ENCODE measurements at regions not wholly inside any gene's neighbourhood (a gene's known extent, or its start where the extent isn't known, plus 50 kb on each side); places are given as distances from the start of the nearest gene placed in this dataset.

DNA sequence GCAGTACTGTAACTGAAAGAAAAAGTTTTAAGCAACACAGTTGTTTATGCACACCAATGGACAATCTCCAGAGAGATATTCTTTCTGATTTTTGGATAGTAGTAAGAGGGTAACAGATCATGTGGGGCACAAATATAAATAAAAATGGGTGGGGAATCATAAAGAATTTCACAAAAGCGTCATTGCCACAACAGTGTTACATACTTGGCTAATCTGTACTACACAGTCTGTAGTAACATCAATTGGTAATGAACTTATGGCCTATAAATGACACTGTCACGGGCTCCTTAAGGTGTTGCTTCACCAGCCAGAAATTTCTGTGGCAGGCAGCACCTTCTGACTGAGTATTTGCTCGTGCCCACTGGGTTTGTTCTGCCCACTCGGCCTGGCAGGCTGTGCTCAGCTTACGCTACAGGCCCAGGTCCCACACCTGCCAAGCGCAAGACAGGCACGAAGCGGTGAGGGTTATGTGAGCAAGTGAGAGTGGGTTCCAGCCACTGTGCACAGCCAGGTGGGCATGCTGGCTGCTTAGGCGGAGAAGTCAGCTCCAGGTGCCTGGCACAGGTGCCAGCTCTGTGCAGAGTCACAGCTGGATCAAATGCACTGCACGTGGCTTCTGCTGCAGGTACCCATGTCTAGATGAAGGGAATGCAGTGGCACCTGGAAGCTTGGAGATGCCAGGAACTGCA is 532.5 kb upstream of the SLC39A10 start:
- no CpG with 5 or more reads among the region's 10 CpGs for WGBS (ENCODE audit: extremely low coverage, insufficient coverage, insufficient read length)
- H2BK5ac ChIP-seq (ENCODE audit: low read depth, low read length, poor library complexity), result no peak overlapping the region
- H2BK12ac ChIP-seq (ENCODE audit: low read length), result no peak overlapping the region
- H4K91ac ChIP-seq (ENCODE audit: low read depth, low read length), result no peak overlapping the region
- no peak overlapping the region for H3K27ac ChIP-seq (ENCODE audit: low read depth, low read length)
- H3K9me3 ChIP-seq (ENCODE audit: insufficient read depth, low read depth, low read length), result peaks cover 2% of the 10 kb centered on the region
- no peak overlapping the region for H3K4ac ChIP-seq (ENCODE audit: low read depth, low read length)
- H3K18ac ChIP-seq (ENCODE audit: low read length), result no peak overlapping the region
- no peak overlapping the region for H3K4me2 ChIP-seq (ENCODE audit: low read length)
- H2AFZ ChIP-seq (ENCODE audit: insufficient read depth, low read length, poor library complexity), result no peak overlapping the region
- H3K4me1 ChIP-seq (ENCODE audit: control insufficient read depth in 1 of 2, insufficient read depth in 2 of 2, low read length in 2 of 2), result no peaks in the 10 kb centered on the region
- H3K79me1 ChIP-seq (ENCODE audit: low read length), result no peaks in the 10 kb centered on the region
- no peak overlapping the region for H3K4me3 ChIP-seq (ENCODE audit: low read depth, low read length)
- H3K36me3 ChIP-seq (ENCODE audit: control insufficient read depth in 1 of 2, insufficient read depth in 2 of 2, low read length in 2 of 2), result no peaks in the 10 kb centered on the region
- H4K8ac ChIP-seq (ENCODE audit: low read depth, low read length), result no peak overlapping the region
- no peak overlapping the region for H3K23ac ChIP-seq (ENCODE audit: low read length)
- no peak overlapping the region for H4K12ac ChIP-seq (ENCODE audit: low read depth, low read length)
- no peak overlapping the region for H3K9ac ChIP-seq (ENCODE audit: low read length)
- H2BK120ac ChIP-seq (ENCODE audit: insufficient read depth, low read length, poor library complexity), result no peak overlapping the region
- H2AK5ac ChIP-seq (ENCODE audit: low read length), result no peak overlapping the region
- H3K27me3 ChIP-seq (ENCODE audit: insufficient read depth, low read length), result no peaks in the 10 kb centered on the region
- DNase-seq, result no peak
- H3K14ac ChIP-seq (ENCODE audit: low read length), result no peak overlapping the region
- H3K79me2 ChIP-seq (ENCODE audit: control insufficient read depth, insufficient read depth, low read length, poor library complexity), result no peaks in the 10 kb centered on the region

DNA sequence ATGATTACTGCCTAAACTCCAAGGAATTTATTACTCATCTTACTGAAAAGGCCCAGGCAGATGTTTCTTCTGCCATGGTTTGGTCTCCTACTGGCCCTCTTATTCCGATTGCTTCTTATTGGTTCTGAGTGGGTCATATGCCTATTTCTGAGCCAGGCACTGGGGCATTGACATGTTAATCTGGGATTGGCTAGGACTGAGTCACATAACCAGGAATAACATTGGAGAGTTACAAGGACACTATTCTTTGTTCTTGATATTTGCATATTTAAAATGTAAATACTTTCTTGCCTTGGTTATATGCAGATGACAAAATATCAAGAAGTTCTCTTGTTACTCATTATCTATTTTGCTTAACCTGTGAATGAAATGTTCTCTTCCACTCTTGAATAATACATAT is 534.4 kb upstream of the SLC39A10 start:
- H4K8ac ChIP-seq (ENCODE audit: low read depth, low read length), result no peak overlapping the region
- H2BK5ac ChIP-seq (ENCODE audit: low read depth, low read length, poor library complexity), result no peak overlapping the region

DNA sequence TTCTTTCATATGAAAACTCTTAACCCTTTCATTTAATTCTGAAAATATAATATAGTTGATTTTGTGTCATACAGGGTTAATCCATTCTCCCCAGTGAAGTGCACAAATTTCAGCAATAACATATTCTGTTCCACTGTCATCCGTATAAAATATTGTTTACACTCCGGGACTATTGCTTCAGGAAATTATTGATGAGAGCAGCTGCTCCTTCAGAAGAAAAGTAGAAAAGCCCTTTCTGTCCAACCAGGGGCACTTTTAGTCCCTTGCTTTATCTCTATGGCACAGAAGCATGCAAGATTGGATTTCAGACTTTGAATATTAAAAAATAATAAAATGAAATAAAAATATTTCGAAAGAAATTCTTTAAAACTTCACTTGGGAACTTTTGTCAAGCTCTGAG is 535.7 kb upstream of the SLC39A10 start:
- H3K27ac ChIP-seq (ENCODE audit: low read depth, low read length), result no peak overlapping the region
- H3K9ac ChIP-seq (ENCODE audit: low read length), result no peak overlapping the region
- no CpG with 5 or more reads among the region's 3 CpGs for WGBS (ENCODE audit: extremely low coverage, insufficient coverage, insufficient read length)
- peaks cover 2% of the 10 kb centered on the region for H3K9me3 ChIP-seq (ENCODE audit: insufficient read depth, low read depth, low read length)
- H4K91ac ChIP-seq (ENCODE audit: low read depth, low read length), result no peak overlapping the region
- H3K4me1 ChIP-seq (ENCODE audit: control insufficient read depth in 1 of 2, insufficient read depth in 2 of 2, low read length in 2 of 2), result no peaks in the 10 kb centered on the region
- no peak overlapping the region for H3K4me2 ChIP-seq (ENCODE audit: low read length)
- no peak overlapping the region for H3K23ac ChIP-seq (ENCODE audit: low read length)
- H3K79me1 ChIP-seq (ENCODE audit: low read length), result no peaks in the 10 kb centered on the region
- no peak overlapping the region for H4K8ac ChIP-seq (ENCODE audit: low read depth, low read length)
- H2BK12ac ChIP-seq (ENCODE audit: low read length), result no peak overlapping the region
- no peak overlapping the region for H2BK120ac ChIP-seq (ENCODE audit: insufficient read depth, low read length, poor library complexity)
- no peak overlapping the region for H3K4ac ChIP-seq (ENCODE audit: low read depth, low read length)
- no peak overlapping the region for H2AK5ac ChIP-seq (ENCODE audit: low read length)
- H3K18ac ChIP-seq (ENCODE audit: low read length), result no peak overlapping the region
- H3K14ac ChIP-seq (ENCODE audit: low read length), result no peak overlapping the region
- DNase-seq, result no peak
- H2BK5ac ChIP-seq (ENCODE audit: low read depth, low read length, poor library complexity), result no peak overlapping the region
- H2AFZ ChIP-seq (ENCODE audit: insufficient read depth, low read length, poor library complexity), result no peak overlapping the region
- no peaks in the 10 kb centered on the region for H3K36me3 ChIP-seq (ENCODE audit: control insufficient read depth in 1 of 2, insufficient read depth in 2 of 2, low read length in 2 of 2)
- H3K27me3 ChIP-seq (ENCODE audit: insufficient read depth, low read length), result no peaks in the 10 kb centered on the region
- no peak overlapping the region for H3K4me3 ChIP-seq (ENCODE audit: low read depth, low read length)
- no peak overlapping the region for H4K12ac ChIP-seq (ENCODE audit: low read depth, low read length)
- no peaks in the 10 kb centered on the region for H3K79me2 ChIP-seq (ENCODE audit: control insufficient read depth, insufficient read depth, low read length, poor library complexity)

More for the DNA sequence above, 534.4 kb upstream of the SLC39A10 start:
- Histone ChIP-seq H2AFZ (ENCODE audit: insufficient read depth, low read length, poor library complexity) (no peak overlapping the region), H3K4me3 (ENCODE audit: low read depth, low read length) (no peak overlapping the region), H3K36me3 (ENCODE audit: control insufficient read depth in 1 of 2, insufficient read depth in 2 of 2, low read length in 2 of 2) (no peaks in the 10 kb centered on the region), H3K14ac (ENCODE audit: low read length) (no peak overlapping the region), H2BK12ac (ENCODE audit: low read length) (no peak overlapping the region), H3K4ac (ENCODE audit: low read depth, low read length) (no peak overlapping the region), H3K23ac (ENCODE audit: low read length) (no peak overlapping the region), H3K27me3 (ENCODE audit: insufficient read depth, low read length) (no peaks in the 10 kb centered on the region), H3K9me3 (ENCODE audit: insufficient read depth, low read depth, low read length) (peaks cover 2% of the 10 kb centered on the region), H4K91ac (ENCODE audit: low read depth, low read length) (no peak overlapping the region), H3K79me2 (ENCODE audit: control insufficient read depth, insufficient read depth, low read length, poor library complexity) (no peaks in the 10 kb centered on the region), H3K18ac (ENCODE audit: low read length) (no peak overlapping the region), H3K4me2 (ENCODE audit: low read length) (no peak overlapping the region), H3K9ac (ENCODE audit: low read length) (no peak overlapping the region), H3K79me1 (ENCODE audit: low read length) (no peaks in the 10 kb centered on the region), H3K4me1 (ENCODE audit: control insufficient read depth in 1 of 2, insufficient read depth in 2 of 2, low read length in 2 of 2) (no peaks in the 10 kb centered on the region), H3K27ac (ENCODE audit: low read depth, low read length) (no peak overlapping the region), H2BK120ac (ENCODE audit: insufficient read depth, low read length, poor library complexity) (no peak overlapping the region), H2AK5ac (ENCODE audit: low read length) (no peak overlapping the region), H4K12ac (ENCODE audit: low read depth, low read length) (no peak overlapping the region)
- no peak for DNase-seq
- WGBS (ENCODE audit: extremely low coverage, insufficient coverage, insufficient read length), result no CpG with 5 or more reads among the region's 1 CpG

DNA sequence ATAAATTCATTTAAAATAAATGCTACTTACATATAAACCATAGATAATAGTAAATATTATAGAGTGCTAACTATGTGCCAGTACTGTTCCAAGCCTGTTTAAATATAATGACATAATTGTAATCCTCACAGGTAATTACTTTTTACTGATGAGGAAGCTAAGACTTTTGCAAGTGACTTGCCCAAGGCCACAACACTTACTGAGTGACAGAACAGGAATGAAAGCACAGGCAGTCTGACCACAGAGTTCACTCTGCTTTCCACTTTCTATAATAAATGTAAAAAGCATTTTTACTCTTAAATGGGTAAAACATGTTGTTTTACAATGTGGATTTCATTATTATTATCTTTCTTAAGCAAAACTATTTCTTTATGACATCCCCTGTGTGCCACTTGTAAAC is 537.8 kb upstream of the SLC39A10 start:
- Histone ChIP-seq H3K79me1 (ENCODE audit: low read length) (no peaks in the 10 kb centered on the region), H3K14ac (ENCODE audit: low read length) (no peak overlapping the region), H2BK12ac (ENCODE audit: low read length) (no peak overlapping the region), H3K4ac (ENCODE audit: low read depth, low read length) (no peak overlapping the region), H3K4me1 (ENCODE audit: control insufficient read depth in 1 of 2, insufficient read depth in 2 of 2, low read length in 2 of 2) (no peaks in the 10 kb centered on the region), H3K79me2 (ENCODE audit: control insufficient read depth, insufficient read depth, low read length, poor library complexity) (no peaks in the 10 kb centered on the region), H4K12ac (ENCODE audit: low read depth, low read length) (no peak overlapping the region), H3K27ac (ENCODE audit: low read depth, low read length) (no peak overlapping the region), H4K91ac (ENCODE audit: low read depth, low read length) (no peak overlapping the region), H3K9ac (ENCODE audit: low read length) (no peak overlapping the region), H3K4me3 (ENCODE audit: low read depth, low read length) (no peak overlapping the region), H2BK120ac (ENCODE audit: insufficient read depth, low read length, poor library complexity) (no peak overlapping the region), H3K4me2 (ENCODE audit: low read length) (no peak overlapping the region), H3K27me3 (ENCODE audit: insufficient read depth, low read length) (no peaks in the 10 kb centered on the region), H3K23ac (ENCODE audit: low read length) (no peak overlapping the region), H4K8ac (ENCODE audit: low read depth, low read length) (no peak overlapping the region), H2AK5ac (ENCODE audit: low read length) (no peak overlapping the region), H3K9me3 (ENCODE audit: insufficient read depth, low read depth, low read length) (no peaks in the 10 kb centered on the region), H2AFZ (ENCODE audit: insufficient read depth, low read length, poor library complexity) (no peak overlapping the region), H3K36me3 (ENCODE audit: control insufficient read depth in 1 of 2, insufficient read depth in 2 of 2, low read length in 2 of 2) (no peaks in the 10 kb centered on the region), H3K18ac (ENCODE audit: low read length) (no peak overlapping the region), H2BK5ac (ENCODE audit: low read depth, low read length, poor library complexity) (no peak overlapping the region)
- DNase-seq, result no peak

All from trophoblast cell (in vitro differentiated cells and primary cell).